ENCODE measurements at regions not wholly inside any gene's neighbourhood (a gene's known extent, or its start where the extent isn't known, plus 50 kb on each side); places are given as distances from the start of the nearest gene placed in this dataset.

DNA sequence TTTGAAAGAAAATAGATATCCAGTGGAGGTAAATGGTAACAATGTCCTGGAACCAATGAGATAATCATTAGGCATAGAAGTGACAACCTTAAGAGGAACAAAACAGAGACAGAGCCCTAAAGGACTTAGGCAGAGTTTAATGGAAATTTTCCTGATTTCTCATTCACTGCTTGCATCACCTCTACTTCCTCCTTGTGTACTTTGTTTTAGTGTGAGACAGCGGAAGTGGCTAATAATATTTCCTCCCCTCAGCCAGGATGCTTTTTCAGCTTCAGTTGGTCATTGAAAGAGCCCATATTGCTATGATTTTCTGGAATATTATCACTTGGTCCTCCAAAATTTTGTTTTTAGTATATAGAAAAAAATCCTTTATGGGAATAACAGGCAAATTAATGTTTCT lies 153.4 kb upstream of the MPDZ start:
- Histone ChIP-seq H3K27me3 (ENCODE audit: control insufficient read depth, insufficient read depth, low read length) (peaks cover 3% of the 10 kb centered on the region), H3K36me3 (ENCODE audit: control insufficient read depth in 2 of 3, insufficient read depth in 3 of 3, low read length in 3 of 3) (no peaks in the 10 kb centered on the region), H3K27ac (ENCODE audit: low read depth in 2 of 2, low read length in 2 of 2) (no peak overlapping the region), H3K4me1 (ENCODE audit: control insufficient read depth in 2 of 3, insufficient read depth in 2 of 3, low read depth in 1 of 3, low read length in 3 of 3) (peaks cover 0 to 7% (median 0%) of the 10 kb centered on the region in 3 donors), H3K9me3 (ENCODE audit: control insufficient read depth in 2 of 3, insufficient read depth in 1 of 3, low read length in 3 of 3) (no peaks in the 10 kb centered on the region), H3K9ac (ENCODE audit: low read length in 3 of 3) (no peak overlapping the region), H3K4me3 (ENCODE audit: low read length in 3 of 3) (no peak overlapping the region)
- TF ChIP-seq, protein P1, sequence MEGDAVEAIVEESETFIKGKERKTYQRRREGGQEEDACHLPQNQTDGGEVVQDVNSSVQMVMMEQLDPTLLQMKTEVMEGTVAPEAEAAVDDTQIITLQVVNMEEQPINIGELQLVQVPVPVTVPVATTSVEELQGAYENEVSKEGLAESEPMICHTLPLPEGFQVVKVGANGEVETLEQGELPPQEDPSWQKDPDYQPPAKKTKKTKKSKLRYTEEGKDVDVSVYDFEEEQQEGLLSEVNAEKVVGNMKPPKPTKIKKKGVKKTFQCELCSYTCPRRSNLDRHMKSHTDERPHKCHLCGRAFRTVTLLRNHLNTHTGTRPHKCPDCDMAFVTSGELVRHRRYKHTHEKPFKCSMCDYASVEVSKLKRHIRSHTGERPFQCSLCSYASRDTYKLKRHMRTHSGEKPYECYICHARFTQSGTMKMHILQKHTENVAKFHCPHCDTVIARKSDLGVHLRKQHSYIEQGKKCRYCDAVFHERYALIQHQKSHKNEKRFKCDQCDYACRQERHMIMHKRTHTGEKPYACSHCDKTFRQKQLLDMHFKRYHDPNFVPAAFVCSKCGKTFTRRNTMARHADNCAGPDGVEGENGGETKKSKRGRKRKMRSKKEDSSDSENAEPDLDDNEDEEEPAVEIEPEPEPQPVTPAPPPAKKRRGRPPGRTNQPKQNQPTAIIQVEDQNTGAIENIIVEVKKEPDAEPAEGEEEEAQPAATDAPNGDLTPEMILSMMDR (IDR thresholded peaks at IDR 0.05; ENCODE audit: borderline replicate concordance, extremely low read depth, insufficient read depth) = no peak
- FAIRE-seq (no peak), DNase-seq (no peak)
- intact Hi-C loops (cut with DNase I) = no loop called here

DNA sequence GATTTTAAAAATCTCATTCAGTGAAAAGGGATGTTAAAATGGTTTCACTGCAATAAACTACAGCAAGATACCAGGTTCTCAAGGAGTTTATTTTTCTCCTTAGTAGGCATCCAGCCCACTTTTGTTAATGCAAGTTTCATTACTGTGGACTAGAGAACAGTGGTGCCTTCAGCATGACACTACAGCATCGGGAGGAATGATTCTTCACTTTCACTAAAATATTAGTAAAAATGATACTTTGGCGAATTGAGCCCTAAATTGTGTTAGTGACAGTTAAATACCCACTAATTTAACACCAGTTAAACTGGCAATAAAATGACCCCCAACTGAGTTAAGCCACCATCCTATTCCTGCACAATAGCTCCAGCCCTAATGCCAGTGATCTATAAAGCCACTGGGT lies 152.2 kb upstream of the MPDZ start:
- H3K4me3 ChIP-seq (ENCODE audit: low read length in 3 of 3) = no peak overlapping the region
- H3K9ac ChIP-seq (ENCODE audit: low read length in 3 of 3) = no peak overlapping the region
- no peak for DNase-seq
- no peak overlapping the region for H3K27ac ChIP-seq (ENCODE audit: low read depth in 2 of 2, low read length in 2 of 2)
- H3K36me3 ChIP-seq (ENCODE audit: control insufficient read depth in 2 of 3, insufficient read depth in 3 of 3, low read length in 3 of 3) = no peaks in the 10 kb centered on the region
- FAIRE-seq = no peak
- peaks cover 3% of the 10 kb centered on the region for H3K27me3 ChIP-seq (ENCODE audit: control insufficient read depth, insufficient read depth, low read length)
- intact Hi-C loops (cut with DNase I) = no loop called here
- H3K9me3 ChIP-seq (ENCODE audit: control insufficient read depth in 2 of 3, insufficient read depth in 1 of 3, low read length in 3 of 3) = no peaks in the 10 kb centered on the region
- TF ChIP-seq, protein P1 (IDR thresholded peaks at IDR 0.05; ENCODE audit: borderline replicate concordance, extremely low read depth, insufficient read depth) = no peak
- H3K4me1 ChIP-seq (ENCODE audit: control insufficient read depth in 2 of 3, insufficient read depth in 2 of 3, low read depth in 1 of 3, low read length in 3 of 3) = peaks cover 0 to 11% (median 0%) of the 10 kb centered on the region in 3 donors

DNA sequence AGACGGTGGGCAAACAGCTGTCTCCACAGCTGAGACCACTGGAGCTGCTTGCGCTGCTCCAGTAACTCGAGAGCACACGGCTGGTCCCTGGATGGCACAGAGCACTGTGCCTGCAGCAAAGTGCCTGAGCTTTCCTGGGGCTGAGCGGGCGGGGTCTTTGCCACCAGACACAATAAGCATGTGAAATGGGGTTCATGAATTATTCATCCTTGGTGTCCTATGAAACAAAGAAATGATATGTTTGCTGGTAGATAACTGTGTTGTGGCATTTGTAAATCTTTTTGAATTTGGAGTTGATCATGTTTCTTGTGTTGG lies 151.7 kb upstream of the MPDZ start:
- H3K27ac ChIP-seq (ENCODE audit: low read depth in 2 of 2, low read length in 2 of 2) = no peak overlapping the region
- TF ChIP-seq, protein P1 (IDR thresholded peaks at IDR 0.05; ENCODE audit: borderline replicate concordance, extremely low read depth, insufficient read depth) = no peak
- FAIRE-seq (no peak), DNase-seq (peak in 1 of 5 donors; percentile 51)
- no peaks in the 10 kb centered on the region for H3K36me3 ChIP-seq (ENCODE audit: control insufficient read depth in 2 of 3, insufficient read depth in 3 of 3, low read length in 3 of 3)
- intact Hi-C loops (cut with DNase I) = no loop called here
- H3K9me3 ChIP-seq (ENCODE audit: control insufficient read depth in 2 of 3, insufficient read depth in 1 of 3, low read length in 3 of 3) = no peaks in the 10 kb centered on the region
- H3K4me3 ChIP-seq (ENCODE audit: low read length in 3 of 3) = no peak overlapping the region
- H3K9ac ChIP-seq (ENCODE audit: low read length in 3 of 3) = no peak overlapping the region
- peaks cover 3% of the 10 kb centered on the region for H3K27me3 ChIP-seq (ENCODE audit: control insufficient read depth, insufficient read depth, low read length)
- peaks cover 0 to 11% (median 0%) of the 10 kb centered on the region in 3 donors for H3K4me1 ChIP-seq (ENCODE audit: control insufficient read depth in 2 of 3, insufficient read depth in 2 of 3, low read depth in 1 of 3, low read length in 3 of 3)

All from kidney (tissue), 13 donors.